ENCODE measurements at regions not wholly inside any gene's neighbourhood (a gene's known extent, or its start where the extent isn't known, plus 50 kb on each side); places are given as distances from the start of the nearest gene placed in this dataset.

- Histone ChIP-seq H3K9ac (ENCODE audit: insufficient read depth, low read depth, low read length) (no peak overlapping the region), H3K4me2 (ENCODE audit: low read depth, low read length) (no peak overlapping the region), H3K27me3 (ENCODE audit: control insufficient read depth in 1 of 2, insufficient read depth in 2 of 2, low read length in 2 of 2) (no peaks in the 10 kb centered on the region; a peak in 1 of 5 replicates), H3K36me3 (replicated peaks in 1 of 2; ENCODE audit: control insufficient read depth in 1 of 2, insufficient read depth in 2 of 2, low read length in 2 of 2) (no peaks in the 10 kb centered on the region), H3K9me3 (ENCODE audit: low read length) (no peaks in the 10 kb centered on the region), H3K79me2 (ENCODE audit: insufficient read depth, low read length) (no peaks in the 10 kb centered on the region), H2AFZ (ENCODE audit: low read length) (no peak overlapping the region), H3K4me3 (replicated peaks in 1 of 3; ENCODE audit: insufficient read depth in 1 of 3, low read depth in 2 of 3, low read length in 3 of 3) (no peak overlapping the region), H3K4me1 (ENCODE audit: insufficient read depth, low read length) (no peaks in the 10 kb centered on the region), H4K20me1 (ENCODE audit: insufficient read depth, low read length) (no peaks in the 10 kb centered on the region), H3K27ac (ENCODE audit: extremely low read length, insufficient read depth, low read length) (no peak overlapping the region)
- ATAC-seq (no peak), DNase-seq (ENCODE audit: low spot score) (no peak), FAIRE-seq (no peak)
- no TSS peak for BruUV-seq (replicated peaks)
- intact Hi-C loops (cut with micrococcal nuclease; ENCODE audit: unreplicated experiment) = no loop called here
- CTCF ChIA-PET (ENCODE audit: low intra/inter-chr PET ratio, low total read pairs) = no interaction called here
- no peak for TF ChIP-seq NFE2L2 (IDR thresholded peaks at IDR 0.05; ENCODE audit: low read length)
- 20% methylated on average over 4 of the region's 4 CpGs for WGBS (ENCODE audit: low lambda C conversion rate)
- POLR2A ChIA-PET = no interaction called here
- in situ Hi-C loops (cut with HindIII; ENCODE audit: extremely low pct_ligation_motif_present, low pct_unique_long_range_greater_than_20kb) = no loop called here
These were observed 271.0 kb downstream of the GFRA1 start for GRCh38 chr10:116001976-116002375.

DNA sequence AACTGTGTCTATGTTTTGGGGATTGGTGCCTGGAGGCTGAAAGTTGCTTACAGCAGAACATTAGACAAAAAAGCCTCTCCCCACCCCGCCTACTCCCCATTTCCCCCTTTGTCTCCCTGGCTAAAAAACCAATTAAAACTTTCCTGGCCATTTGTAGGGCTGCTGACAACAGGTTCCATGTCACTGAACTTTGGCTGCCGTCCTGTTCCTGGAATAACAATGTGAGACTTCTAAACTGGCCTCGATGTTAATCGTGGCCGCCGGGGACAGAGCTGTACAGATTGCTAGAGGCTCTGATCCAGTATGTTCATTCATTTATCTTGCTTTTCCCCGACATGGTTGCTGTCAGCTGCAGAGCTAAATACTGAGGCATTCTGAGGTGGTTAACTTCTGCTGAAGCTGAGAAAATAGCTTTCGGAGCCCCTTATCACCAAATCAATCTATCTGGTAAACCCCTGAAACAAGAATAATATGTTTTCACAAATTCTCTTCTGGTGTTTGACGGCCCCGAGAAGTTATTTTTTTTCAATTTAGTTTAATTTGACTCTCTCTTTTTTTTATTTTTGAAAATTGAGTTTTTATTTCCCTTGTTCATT is 271.6 kb downstream of the GFRA1 start:
- Histone ChIP-seq H3K4me1 (ENCODE audit: insufficient read depth, low read length) (no peaks in the 10 kb centered on the region), H3K27ac (ENCODE audit: extremely low read length, insufficient read depth, low read length) (no peak overlapping the region), H3K4me2 (ENCODE audit: low read depth, low read length) (no peak overlapping the region), H3K4me3 (replicated peaks in 1 of 3; ENCODE audit: insufficient read depth in 1 of 3, low read depth in 2 of 3, low read length in 3 of 3) (no peak overlapping the region), H3K36me3 (replicated peaks in 1 of 2; ENCODE audit: control insufficient read depth in 1 of 2, insufficient read depth in 2 of 2, low read length in 2 of 2) (no peaks in the 10 kb centered on the region), H3K9ac (ENCODE audit: insufficient read depth, low read depth, low read length) (no peak overlapping the region), H4K20me1 (ENCODE audit: insufficient read depth, low read length) (no peaks in the 10 kb centered on the region), H3K9me3 (ENCODE audit: low read length) (no peaks in the 10 kb centered on the region), H3K79me2 (ENCODE audit: insufficient read depth, low read length) (no peaks in the 10 kb centered on the region), H3K27me3 (ENCODE audit: control insufficient read depth in 1 of 2, insufficient read depth in 2 of 2, low read length in 2 of 2) (no peaks in the 10 kb centered on the region; a peak in 1 of 5 replicates), H2AFZ (ENCODE audit: low read length) (no peak overlapping the region)
- CTCF ChIA-PET (ENCODE audit: low intra/inter-chr PET ratio, low total read pairs) = no interaction called here
- FAIRE-seq (no peak), ATAC-seq (no peak), DNase-seq (ENCODE audit: low spot score) (no peak)
- no TSS peak for BruUV-seq (replicated peaks)
- POLR2A ChIA-PET = no interaction called here
- 47% methylated on average over 10 of the region's 10 CpGs for WGBS (ENCODE audit: low lambda C conversion rate)
- in situ Hi-C loops (cut with HindIII; ENCODE audit: extremely low pct_ligation_motif_present, low pct_unique_long_range_greater_than_20kb) (no loop called here), intact Hi-C loops (cut with micrococcal nuclease; ENCODE audit: unreplicated experiment) (no loop called here)
- TF ChIP-seq ZNF879 (CRISPR knock-in tag; IDR thresholded peaks at IDR 0.05) (no peak), GATAD2A (CRISPR knock-in tag; IDR thresholded peaks at IDR 0.05) (no peak), TBP (CRISPR knock-in tag; IDR thresholded peaks at IDR 0.05) (no peak), ATF4 (CRISPR knock-in tag; IDR thresholded peaks at IDR 0.05) (no peak), ZSCAN20 (CRISPR knock-in tag; IDR thresholded peaks at IDR 0.05; ENCODE audit: borderline replicate concordance) (no peak), NR2F1 (CRISPR knock-in tag; IDR thresholded peaks at IDR 0.05) (no peak), SP1 (IDR thresholded peaks at IDR 0.05) (no peak), SP1 (CRISPR knock-in tag; IDR thresholded peaks at IDR 0.05) (no peak), JUNB (CRISPR knock-in tag; IDR thresholded peaks at IDR 0.05; ENCODE audit: borderline replicate concordance) (no peak), RARG (CRISPR knock-in tag; IDR thresholded peaks at IDR 0.05; ENCODE audit: low read depth) (no peak), ZNF629 (CRISPR knock-in tag; conservative IDR thresholded peaks at IDR 0.05) (no peak), NCOA2 (CRISPR knock-in tag; IDR thresholded peaks at IDR 0.05) (no peak), CERS6 (CRISPR knock-in tag; IDR thresholded peaks at IDR 0.05) (no peak), NAIF1 (CRISPR knock-in tag; IDR thresholded peaks at IDR 0.05; ENCODE audit: borderline replicate concordance) (no peak)
- TF ChIP-seq, protein P1, sequence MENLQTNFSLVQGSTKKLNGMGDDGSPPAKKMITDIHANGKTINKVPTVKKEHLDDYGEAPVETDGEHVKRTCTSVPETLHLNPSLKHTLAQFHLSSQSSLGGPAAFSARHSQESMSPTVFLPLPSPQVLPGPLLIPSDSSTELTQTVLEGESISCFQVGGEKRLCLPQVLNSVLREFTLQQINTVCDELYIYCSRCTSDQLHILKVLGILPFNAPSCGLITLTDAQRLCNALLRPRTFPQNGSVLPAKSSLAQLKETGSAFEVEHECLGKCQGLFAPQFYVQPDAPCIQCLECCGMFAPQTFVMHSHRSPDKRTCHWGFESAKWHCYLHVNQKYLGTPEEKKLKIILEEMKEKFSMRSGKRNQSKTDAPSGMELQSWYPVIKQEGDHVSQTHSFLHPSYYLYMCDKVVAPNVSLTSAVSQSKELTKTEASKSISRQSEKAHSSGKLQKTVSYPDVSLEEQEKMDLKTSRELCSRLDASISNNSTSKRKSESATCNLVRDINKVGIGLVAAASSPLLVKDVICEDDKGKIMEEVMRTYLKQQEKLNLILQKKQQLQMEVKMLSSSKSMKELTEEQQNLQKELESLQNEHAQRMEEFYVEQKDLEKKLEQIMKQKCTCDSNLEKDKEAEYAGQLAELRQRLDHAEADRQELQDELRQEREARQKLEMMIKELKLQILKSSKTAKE (CRISPR knock-in tag; IDR thresholded peaks at IDR 0.05; ENCODE audit: borderline replicate concordance) = no peak

Data from HepG2 (cell line).